ENCODE measurements at regions not wholly inside any gene's neighbourhood (a gene's known extent, or its start where the extent isn't known, plus 50 kb on each side); places are given as distances from the start of the nearest gene placed in this dataset.

DNA sequence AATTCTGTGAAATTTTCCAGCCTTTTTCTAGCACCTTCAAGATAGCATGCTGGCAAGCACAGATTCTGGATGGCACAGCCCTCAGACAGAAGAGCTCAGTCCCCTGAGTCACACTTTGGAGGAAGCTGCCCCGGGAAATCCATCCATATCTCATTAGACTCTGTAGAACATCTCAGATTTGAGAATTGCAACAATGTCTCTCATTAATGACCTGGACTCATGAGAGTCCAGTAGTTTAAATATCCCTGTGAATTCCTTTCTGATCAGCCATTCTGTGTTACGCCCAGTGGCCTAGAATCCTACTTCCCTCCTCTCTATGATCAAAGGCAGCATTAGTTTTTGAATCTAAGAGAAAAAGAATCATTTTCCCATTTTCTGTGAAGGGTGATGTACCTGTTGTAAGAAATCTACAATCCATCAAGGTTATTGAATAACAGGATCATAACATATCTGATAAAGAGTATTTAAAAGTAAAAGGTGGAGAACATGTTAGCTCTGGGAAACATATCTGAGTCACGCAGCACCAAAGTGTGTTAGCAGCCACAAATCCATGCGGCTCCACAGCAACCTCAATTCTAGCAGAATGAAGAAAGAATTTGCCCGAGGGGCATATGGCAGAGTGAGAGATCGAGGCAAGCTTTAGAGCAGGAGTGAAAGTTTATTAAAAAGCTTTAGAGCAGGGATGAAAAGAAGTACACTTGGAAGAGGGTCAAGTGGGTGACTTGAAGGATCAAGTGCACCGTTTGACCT is 855.6 kb upstream of the TMEM132C start:
- no peaks in the 10 kb centered on the region for H3K27me3 ChIP-seq (replicated peaks; ENCODE audit: insufficient read depth)
- no peak overlapping the region for H3K4me3 ChIP-seq
- WGBS: 85% methylated on average over 7 of the region's 7 CpGs
- H3K4me1 ChIP-seq (replicated peaks): no peaks in the 10 kb centered on the region
- H3K9me3 ChIP-seq: no peaks in the 10 kb centered on the region
- intact Hi-C loops (cut with DNase I): no loop called here
- no peak for DNase-seq (ENCODE audit: low spot score)
- no peak overlapping the region for H3K27ac ChIP-seq
- H3K36me3 ChIP-seq: no peaks in the 10 kb centered on the region
- TF ChIP-seq, protein P1, sequence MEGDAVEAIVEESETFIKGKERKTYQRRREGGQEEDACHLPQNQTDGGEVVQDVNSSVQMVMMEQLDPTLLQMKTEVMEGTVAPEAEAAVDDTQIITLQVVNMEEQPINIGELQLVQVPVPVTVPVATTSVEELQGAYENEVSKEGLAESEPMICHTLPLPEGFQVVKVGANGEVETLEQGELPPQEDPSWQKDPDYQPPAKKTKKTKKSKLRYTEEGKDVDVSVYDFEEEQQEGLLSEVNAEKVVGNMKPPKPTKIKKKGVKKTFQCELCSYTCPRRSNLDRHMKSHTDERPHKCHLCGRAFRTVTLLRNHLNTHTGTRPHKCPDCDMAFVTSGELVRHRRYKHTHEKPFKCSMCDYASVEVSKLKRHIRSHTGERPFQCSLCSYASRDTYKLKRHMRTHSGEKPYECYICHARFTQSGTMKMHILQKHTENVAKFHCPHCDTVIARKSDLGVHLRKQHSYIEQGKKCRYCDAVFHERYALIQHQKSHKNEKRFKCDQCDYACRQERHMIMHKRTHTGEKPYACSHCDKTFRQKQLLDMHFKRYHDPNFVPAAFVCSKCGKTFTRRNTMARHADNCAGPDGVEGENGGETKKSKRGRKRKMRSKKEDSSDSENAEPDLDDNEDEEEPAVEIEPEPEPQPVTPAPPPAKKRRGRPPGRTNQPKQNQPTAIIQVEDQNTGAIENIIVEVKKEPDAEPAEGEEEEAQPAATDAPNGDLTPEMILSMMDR (IDR thresholded peaks at IDR 0.05): no peak
- no peak for TF ChIP-seq POLR2AphosphoS5 (IDR thresholded peaks at IDR 0.05)
- no peak for TF ChIP-seq POLR2A (IDR thresholded peaks at IDR 0.05)

- 96% methylated on average over 11 of the region's 11 CpGs for WGBS
- H3K27me3 ChIP-seq (replicated peaks; ENCODE audit: insufficient read depth): no peaks in the 10 kb centered on the region
- intact Hi-C loops (cut with DNase I): no loop called here
- no peaks in the 10 kb centered on the region for H3K4me1 ChIP-seq (replicated peaks)
- H3K4me3 ChIP-seq: no peak overlapping the region
- H3K36me3 ChIP-seq: no peaks in the 10 kb centered on the region
- TF ChIP-seq, protein P1 (IDR thresholded peaks at IDR 0.05): no peak
- TF ChIP-seq POLR2AphosphoS5 (IDR thresholded peaks at IDR 0.05) (no peak), POLR2A (IDR thresholded peaks at IDR 0.05) (no peak)
- H3K9me3 ChIP-seq: no peaks in the 10 kb centered on the region
- DNase-seq (ENCODE audit: low spot score): no peak
- no peak overlapping the region for H3K27ac ChIP-seq
Measured at GRCh38 chr12:127411981-127412380, 855.0 kb upstream of the TMEM132C start.

DNA sequence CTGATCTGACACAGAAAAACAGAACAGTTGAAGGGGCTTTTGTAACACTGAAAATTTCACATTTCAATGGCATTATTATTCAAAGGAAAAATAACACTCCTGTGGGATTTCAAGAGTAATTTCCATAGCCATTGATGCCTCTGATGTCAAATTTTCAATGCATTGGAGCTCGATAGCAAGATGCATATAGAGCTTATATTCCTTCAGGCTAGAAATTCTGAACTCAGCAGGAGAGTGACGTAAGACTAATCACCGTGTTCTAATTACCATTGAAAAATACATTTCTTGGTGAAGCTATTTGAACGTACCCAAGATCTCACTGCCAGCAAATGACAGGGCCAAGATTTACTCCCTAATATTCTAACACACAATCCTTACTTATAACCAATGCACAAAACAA is 854.1 kb upstream of the TMEM132C start:
- H3K4me1 ChIP-seq (replicated peaks): no peaks in the 10 kb centered on the region
- no peaks in the 10 kb centered on the region for H3K36me3 ChIP-seq
- intact Hi-C loops (cut with DNase I): no loop called here
- H3K9me3 ChIP-seq: no peaks in the 10 kb centered on the region
- no peak for DNase-seq (ENCODE audit: low spot score)
- no peak overlapping the region for H3K4me3 ChIP-seq
- 88% methylated on average over 4 of the region's 4 CpGs for WGBS
- H3K27ac ChIP-seq: no peak overlapping the region
- TF ChIP-seq POLR2A (IDR thresholded peaks at IDR 0.05): no peak
- TF ChIP-seq POLR2AphosphoS5 (IDR thresholded peaks at IDR 0.05): no peak
- TF ChIP-seq, protein P1 (IDR thresholded peaks at IDR 0.05): no peak
- no peaks in the 10 kb centered on the region for H3K27me3 ChIP-seq (replicated peaks; ENCODE audit: insufficient read depth)

GRCh38 chr12:127414186-127414585 is 852.8 kb upstream of the TMEM132C start:
- TF ChIP-seq POLR2AphosphoS5 (IDR thresholded peaks at IDR 0.05): no peak
- 83% methylated on average over 6 of the region's 8 CpGs for WGBS
- Histone ChIP-seq H3K27ac (no peak overlapping the region), H3K4me3 (no peak overlapping the region), H3K4me1 (replicated peaks) (no peaks in the 10 kb centered on the region), H3K27me3 (replicated peaks; ENCODE audit: insufficient read depth) (no peaks in the 10 kb centered on the region), H3K9me3 (no peaks in the 10 kb centered on the region), H3K36me3 (no peaks in the 10 kb centered on the region)
- no peak for DNase-seq (ENCODE audit: low spot score)
- intact Hi-C loops (cut with DNase I): no loop called here

DNA sequence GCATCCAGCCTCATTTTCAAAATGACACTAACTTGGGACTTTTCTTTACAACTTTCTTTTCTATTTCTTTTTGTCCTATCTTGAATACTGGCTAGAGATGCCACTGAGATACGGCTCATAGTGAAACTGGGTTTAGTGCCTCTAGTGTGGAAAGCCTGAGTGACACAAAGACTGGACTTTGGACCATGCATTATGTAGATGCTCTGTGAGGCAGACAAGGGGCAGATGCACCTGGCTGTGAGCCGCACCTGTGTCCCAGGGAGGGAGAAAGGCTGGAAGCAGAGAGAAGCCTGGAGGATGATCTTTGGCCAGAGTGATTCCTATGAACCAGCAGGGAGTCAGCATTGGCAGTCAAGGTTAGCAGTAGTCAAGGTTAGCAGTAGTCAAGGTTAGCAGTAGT is 852.3 kb upstream of the TMEM132C start:
- TF ChIP-seq POLR2AphosphoS5 (IDR thresholded peaks at IDR 0.05) (no peak), POLR2A (IDR thresholded peaks at IDR 0.05) (no peak)
- TF ChIP-seq, protein P1 (IDR thresholded peaks at IDR 0.05): no peak
- 81% methylated on average over 2 of the region's 2 CpGs for whole genome bisulfite sequencing
- Histone ChIP-seq H3K4me1 (replicated peaks) (no peaks in the 10 kb centered on the region), H3K9me3 (no peaks in the 10 kb centered on the region), H3K27ac (no peak overlapping the region), H3K27me3 (replicated peaks; ENCODE audit: insufficient read depth) (no peaks in the 10 kb centered on the region), H3K4me3 (no peak overlapping the region), H3K36me3 (no peaks in the 10 kb centered on the region)
- intact Hi-C loops (cut with DNase I): no loop called here
- DNase-seq (ENCODE audit: low spot score): no peak

Data from prostate gland (tissue), 2 donors.